ENCODE measurements at regions not wholly inside any gene's neighbourhood (a gene's known extent, or its start where the extent isn't known, plus 50 kb on each side); places are given as distances from the start of the nearest gene placed in this dataset.

DNA sequence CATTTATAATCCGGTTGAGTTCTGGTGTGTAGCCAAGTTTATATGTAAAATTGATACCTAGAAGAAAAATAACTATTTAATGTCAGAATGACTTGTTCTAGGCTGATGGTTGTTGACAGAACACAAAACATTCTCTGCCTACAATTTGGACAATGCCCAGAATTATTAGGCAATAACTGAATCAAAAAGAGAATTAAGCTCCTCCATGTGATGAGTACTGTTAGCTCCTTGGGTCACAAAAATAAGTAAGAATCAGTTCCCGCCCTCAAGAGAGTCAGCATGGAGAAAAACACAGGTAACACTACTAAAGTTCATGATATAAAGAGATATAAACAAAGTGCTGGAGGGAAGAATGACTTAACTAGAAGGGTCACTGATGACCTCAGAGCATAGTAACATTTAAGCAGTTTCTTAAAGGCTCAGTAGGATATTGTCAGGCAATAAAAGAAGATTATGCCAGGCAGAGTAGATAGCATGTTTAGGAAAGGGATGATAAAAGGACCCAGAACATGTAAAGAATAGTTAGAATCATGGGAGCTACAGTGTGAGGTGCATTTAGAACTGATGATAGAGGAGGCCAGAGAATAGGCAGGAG is 200.5 kb upstream of the ACTBL2 start:
- no peak for DNase-seq (ENCODE audit: low spot score)

DNA sequence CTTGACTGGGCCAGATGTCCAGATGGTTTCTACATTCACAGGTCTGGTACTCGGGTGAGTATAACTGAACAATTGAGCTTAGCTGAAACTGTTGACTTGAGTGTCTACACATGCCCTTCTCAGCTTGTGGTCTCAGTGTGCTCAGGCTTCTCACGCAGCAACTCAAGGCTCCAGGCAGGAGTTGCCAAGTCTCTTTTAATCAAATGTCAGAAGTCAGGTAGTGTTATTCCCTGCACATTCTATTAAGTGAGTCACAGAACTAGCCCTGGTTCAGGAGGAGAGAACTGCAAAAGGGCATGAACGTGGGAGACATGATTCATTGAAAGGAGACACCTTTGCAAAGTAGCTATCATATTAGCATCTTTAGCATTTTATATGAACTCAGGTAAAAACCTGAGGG is 199.3 kb upstream of the ACTBL2 start:
- DNase-seq (ENCODE audit: low spot score): no peak

DNA sequence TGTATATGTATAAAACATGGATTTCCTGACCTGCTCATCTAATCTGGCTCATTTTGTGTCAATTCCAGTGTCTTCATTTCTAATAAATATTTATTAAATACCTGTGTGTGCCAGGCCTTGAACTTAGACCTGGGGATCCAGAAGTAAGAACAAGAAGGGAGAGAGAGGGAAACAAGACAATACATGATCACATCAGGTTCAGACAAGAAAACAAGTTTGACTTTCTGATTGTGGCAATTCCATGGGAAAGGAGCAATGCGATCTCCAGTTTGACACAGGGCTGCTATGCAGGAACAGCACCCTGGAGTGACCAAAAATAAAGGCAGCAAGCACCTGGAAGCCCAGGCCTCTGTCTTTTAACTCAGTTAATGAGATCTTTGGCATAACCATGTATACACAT is 198.1 kb upstream of the ACTBL2 start:
- DNase-seq (ENCODE audit: low spot score): no peak

DNA sequence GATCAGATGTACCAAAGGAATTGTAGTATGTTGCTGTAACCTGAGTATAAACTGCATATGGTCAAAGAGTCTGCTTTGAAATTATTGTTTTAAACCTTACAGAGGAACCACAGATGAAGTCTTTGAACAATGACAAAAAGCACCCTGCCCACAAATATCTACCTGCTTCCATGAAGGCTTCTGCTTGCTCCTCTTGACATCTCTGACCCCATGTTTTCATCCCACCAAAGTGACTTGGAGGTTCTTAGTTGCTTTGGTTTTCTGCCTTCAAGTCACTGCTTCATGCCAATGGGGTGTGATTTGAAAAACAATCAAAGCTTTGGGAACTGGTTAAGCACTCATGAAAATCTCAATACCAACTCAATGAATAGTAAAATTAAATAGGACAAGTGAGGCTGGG is 194.6 kb upstream of the ACTBL2 start:
- no peak for DNase-seq (ENCODE audit: low spot score)

DNA sequence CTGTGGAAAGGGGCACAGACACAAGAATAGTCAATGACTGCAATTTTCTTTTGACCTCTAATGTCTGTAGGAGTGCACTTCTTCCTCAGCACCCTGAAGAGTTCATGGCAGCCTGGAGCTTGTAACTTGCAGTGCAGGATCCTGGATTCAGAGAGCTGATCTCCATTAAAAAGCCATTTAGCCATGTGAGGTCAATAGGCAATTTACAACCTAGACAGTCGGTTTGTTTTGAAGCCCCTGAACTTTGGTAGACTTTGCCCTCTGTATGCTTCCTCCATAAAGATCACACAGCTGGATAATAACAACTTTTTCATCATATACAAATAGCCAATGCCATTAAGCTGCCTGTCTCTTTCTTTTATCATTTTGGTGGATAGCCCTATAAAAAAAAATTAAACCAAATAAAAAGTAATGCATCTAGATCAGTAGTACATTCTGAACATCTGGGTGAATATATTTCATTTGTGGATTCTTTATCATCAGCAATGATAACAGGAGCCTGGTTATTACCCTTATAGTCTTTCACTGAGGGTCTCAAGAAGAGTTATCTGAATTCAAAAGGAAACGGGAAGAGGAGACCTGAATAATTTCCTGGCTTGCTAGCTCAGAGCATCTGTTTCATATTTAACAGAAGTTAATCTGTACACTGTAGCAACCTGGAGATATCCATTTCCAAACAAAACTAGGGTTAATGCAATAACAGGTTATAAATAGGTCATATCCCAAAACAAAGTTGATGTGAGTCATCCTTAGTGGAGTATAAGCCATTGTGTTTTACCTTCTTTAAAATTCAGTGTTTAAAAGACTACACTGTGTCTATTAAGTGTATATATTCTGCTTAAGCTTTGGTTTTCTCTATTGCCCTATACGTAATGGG is 193.8 kb upstream of the ACTBL2 start:
- DNase-seq (ENCODE audit: low spot score): peak; percentile 66

DNA sequence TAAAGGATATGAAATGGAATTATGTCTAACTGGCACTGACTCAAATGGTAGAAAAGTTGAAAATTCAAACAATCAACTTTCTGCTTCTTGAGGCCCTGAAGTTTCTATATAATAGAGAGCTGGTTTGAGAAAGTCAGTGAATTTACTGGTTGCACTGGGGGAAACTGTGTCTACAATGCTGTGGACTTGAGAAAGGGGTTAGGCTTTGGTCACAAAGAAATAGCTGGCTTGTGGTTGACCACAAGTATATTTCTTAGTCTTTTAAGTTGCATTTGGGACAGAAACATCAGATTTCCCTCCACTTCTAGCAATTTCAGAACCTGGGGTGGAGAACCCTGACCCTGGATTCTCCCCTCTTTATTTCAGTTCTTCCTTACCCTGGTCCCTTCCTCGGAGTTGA is 192.6 kb upstream of the ACTBL2 start:
- DNase-seq (ENCODE audit: low spot score): no peak

DNA sequence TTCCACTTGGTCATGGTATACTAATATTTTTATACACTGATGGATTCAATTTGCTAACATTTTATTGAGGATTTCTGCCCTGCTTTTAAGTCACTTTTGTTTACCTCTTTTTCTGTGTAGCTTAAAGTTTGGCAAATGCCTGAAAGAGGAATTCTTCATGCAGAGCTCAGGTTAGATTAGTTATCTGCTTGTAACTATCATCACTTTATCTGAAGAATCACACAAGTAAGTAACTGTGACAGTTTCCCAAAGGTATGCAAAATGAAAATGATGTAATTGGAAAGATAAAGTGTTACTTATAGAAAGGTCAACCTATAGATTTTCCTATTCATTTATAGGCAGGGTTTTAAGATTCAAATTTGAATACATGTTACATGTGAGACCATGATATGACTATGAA is 188.8 kb upstream of the ACTBL2 start:
- no peak for DNase-seq (ENCODE audit: low spot score)

DNA sequence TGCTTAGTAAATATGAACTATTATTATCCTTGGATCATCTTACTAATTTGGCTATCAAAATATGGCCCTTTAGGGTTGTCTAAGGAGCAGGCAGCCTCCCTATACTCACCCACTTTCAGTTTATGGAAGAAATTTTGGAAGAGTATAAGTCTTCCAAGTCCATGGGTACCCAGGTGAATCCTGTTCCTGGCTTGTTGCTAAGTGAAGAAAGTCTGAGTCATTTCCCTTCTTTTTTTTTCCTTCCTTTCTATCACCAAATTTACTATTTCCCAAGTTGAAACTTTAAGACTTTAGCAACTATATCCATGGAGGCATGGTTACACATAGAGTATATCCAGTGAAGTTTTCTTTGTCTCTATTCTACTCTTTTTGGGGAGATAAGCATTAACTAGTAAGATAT is 184.0 kb upstream of the ACTBL2 start:
- DNase-seq (ENCODE audit: low spot score): no peak

DNA sequence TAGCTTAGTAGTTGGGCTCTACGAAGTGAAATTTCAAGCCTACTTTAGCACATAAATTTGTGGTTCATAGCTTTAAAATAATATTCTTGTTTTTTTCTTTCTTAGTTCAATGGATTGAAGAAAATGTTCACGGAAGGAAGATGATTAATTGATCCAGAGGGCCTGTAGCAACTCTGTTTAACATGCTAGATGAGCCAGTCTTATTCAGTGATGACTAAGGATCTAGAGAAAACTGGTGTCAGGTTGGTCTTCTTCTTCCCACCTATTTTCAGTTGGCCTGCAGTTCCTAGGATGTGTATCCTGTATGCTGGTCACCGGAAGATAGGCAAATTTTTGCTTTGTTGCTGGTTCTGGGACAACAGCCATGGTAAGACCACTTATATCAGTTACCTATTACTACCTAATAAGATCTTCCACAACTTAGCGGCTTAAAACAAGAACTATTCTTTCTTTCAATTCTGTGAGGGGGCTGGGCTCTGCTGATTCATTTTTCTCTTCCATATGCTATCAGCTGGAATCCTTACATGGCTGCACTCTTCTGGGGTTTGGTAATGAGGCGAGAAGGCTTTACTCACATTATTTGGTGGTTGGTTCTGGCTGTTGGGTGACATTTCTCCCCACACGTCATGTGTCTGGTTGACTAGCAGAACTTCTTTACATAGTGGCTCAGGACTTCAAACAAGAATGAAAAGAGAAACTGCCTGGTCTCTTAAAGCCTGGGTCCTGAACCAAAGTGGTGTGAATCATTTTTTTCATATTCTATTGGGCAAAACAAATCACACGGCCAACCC is 182.7 kb upstream of the ACTBL2 start:
- no peak for DNase-seq (ENCODE audit: low spot score)

DNA sequence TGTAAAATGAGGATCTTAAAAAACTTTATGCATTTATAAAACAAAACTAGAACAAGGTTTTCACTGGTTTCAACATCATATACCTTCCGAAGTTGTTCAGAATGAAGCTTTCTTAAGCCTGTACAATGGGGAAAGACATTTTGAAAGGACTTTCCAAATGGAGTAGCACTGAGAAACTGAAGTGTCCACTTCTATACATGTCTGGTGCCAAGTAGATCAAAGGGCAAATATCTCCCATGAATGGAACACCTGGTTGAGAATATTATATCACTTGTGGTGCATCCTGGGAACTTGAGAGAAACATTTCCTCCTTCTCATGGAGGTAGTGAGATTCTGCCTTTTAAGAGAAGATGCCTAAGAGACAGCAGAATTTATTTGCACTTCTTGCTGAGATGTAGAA is 182.1 kb upstream of the ACTBL2 start:
- no peak for DNase-seq (ENCODE audit: low spot score)

DNA sequence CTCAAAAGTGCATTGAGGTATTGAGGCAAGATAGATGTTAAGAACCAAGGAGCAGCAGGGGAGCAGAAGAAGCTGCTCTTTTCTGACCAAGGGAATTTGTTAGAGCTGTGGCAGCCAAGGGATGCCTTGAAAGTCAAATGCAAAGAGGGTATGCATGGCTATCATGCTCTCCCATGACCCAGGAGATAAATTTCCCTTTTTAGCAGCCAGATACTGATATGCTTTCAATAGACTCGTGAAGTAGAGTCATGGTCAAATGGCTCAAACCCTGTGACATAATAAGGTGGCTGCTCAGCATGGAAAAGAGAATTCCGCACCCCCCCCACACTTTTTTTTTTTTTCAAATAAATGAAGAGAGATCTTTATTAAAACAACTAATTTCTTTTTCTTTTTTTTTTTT is 180.9 kb upstream of the ACTBL2 start:
- no peak for DNase-seq (ENCODE audit: low spot score)

DNA sequence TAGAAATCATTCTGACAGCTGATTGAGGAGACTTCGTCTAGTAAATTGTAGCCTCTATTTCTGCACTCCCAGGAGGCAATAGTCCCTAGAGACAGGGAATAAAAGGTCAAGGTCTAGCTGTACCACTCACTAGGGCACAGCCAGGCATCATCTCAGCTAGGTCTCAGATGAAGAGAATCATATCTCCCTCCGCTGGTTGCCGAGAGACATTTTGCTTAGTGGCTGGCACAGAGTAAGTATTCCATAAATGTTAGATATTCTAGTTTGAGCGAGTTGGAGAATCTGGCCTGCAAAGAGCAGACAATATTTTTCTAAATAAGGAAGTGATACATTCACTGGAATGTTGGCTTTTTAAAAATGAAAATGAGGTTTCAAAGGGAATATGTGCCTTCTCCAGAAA is 180.4 kb upstream of the ACTBL2 start:
- DNase-seq (ENCODE audit: low spot score): no peak

DNA sequence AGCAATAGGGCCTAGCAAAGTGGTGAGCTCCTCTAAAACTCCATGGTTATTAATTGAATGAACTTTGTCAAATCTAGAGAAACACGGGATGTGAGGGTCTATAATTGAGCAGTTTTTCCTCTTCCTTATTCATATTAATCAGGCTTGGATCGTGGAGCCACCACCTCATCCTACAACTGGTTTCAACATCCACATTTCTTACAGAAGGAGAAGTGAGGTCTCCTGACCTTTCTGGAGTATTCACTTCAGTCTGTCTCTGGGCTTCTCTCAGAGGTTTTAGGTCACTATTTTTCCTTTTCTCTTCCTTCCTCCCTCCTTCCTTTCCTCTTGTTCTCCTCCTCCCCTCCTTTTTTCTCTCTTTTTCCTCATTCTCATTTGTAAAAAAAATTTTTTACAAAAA is 177.3 kb upstream of the ACTBL2 start:
- no peak for DNase-seq (ENCODE audit: low spot score)

DNA sequence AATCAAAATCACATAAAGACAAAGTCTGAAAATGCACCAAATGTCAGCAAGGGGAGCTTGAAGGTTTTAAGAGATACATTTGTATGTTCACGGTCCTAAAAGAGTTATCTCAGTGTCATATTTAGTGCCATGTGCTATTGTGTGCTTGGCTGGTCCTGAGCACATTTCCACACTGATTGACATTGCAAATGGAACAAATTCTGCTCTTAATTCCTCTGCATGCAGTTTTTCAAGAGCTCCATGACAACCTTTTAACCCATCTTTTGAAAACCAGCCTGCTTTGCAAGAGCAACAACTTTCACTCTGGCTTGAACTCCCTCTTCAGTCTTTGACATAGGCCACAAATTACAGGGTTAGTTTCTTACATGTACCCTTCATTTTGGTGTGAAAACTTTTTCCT is 175.4 kb upstream of the ACTBL2 start:
- DNase-seq (ENCODE audit: low spot score): no peak

DNA sequence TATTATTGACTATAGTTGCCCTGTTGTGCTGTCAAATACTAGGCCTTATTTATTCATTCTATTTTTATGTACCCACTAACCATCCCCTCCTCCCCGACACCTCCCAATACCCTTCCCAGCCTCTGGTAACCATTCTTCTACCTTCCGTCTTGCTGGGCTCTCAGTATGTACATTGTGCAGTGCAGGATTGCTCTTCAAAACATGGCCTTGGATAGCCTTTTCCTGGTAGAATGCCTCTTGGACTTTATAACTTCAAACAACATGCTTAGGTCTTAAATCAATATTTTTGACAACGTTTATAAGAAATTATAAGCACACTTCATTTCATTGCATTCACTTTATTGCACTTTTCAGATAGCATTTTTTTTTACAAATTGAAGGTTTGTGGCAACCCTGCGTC is 172.6 kb upstream of the ACTBL2 start:
- DNase-seq (ENCODE audit: low spot score): no peak

DNA sequence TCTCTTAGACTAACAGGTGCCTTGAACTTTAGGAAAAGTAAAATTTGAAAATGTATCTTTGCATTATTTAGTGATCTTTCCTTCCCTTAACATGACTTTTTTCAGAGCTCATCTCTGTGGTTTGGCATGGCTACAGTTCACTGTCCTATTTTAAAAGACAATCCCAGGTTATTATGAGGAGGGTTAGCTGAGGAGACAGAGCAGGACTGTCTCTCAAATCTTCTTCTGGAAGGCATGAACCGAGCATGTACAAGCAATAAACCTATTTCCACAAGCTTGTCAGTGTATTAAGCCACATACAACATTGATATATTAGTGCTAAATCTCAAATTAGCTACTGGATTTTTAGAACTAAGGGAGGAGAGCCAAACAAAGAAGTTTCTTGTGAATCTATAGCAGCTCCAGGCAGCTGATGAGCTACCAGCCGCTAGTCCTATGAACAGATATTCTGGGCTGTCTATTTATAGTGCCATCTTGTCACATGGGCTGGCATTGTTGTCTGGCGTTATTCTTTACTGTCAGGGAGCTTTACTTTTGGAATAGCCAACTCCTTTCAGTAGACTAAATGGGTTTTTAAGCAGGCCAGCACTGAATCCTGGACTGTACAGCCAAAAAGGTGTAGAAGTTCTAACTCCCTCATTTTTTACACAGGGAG is 171.2 kb upstream of the ACTBL2 start:
- DNase-seq (ENCODE audit: low spot score): no peak

DNA sequence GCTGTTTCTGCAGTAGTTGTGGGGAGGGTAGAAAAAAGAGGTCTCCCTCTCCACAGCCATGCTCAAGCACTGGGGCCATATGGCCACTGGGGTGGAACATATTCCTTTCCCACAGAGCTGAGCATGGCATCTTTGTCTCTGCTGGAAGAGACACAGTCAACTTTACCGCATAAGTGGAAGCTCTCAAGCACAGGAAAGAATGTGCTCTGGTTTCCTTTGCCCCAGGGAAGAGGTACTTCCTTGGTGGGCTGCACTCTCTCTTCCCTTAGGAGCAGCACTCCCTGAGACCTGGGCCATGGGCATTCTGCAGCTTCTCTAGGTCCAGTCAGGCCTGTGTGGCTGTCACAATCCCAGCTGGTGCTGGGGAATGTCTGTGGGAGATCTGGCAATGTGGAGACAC is 168.5 kb upstream of the ACTBL2 start:
- no peak for DNase-seq (ENCODE audit: low spot score)

DNA sequence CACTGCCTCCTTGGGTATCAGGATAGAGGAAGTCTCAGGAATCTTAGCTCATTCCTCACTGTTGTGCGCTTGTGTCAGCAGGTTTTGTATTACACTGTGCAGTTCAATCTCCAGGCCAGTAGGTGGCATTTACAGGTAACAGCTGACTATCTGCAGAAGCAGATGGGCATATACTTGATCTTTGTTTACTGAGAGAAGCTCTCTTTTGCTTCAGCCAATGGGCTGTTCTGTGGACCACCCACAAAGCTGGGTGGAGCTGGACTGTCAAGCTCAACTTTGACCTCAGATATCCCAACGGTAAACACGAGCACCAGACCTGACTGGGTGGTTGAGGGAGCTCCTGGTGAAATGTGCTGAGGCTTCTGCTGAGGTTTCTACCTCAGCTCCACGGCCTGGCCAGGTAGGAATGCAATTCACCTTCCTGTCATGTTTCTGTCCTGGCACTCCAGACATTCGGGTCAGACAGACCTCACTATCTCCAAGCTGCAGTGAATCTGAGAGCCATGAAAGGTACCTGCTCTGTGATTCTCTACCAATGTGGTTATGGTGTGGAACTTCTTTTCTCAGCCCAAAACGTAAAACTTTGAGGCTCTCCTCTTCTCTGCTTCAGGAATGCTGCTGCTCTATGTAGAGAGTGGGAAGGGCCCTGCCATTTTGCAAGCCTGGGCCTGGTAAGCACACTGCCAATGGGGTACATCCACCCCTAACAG is 167.9 kb upstream of the ACTBL2 start:
- DNase-seq (ENCODE audit: low spot score): peak; percentile 84

DNA sequence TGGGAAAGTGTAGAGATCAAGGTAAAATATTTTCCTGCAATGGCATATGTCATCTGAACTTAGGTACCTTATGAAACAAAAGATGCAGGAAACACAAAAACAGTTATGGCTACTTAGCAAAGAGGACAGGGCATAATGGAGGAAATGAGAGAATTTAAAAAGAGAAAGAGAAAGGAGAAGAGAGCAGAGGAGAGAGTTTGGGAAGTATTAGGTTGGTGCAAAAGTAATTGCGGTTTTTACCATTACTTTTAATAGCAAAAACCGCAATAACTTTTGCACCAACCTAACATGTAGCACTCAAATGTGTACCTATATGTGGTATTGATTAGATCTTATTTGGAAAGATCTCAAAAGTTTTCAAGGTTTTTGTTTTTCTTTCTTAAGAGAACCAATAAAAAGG is 160.1 kb upstream of the ACTBL2 start:
- no peak for DNase-seq (ENCODE audit: low spot score)

DNA sequence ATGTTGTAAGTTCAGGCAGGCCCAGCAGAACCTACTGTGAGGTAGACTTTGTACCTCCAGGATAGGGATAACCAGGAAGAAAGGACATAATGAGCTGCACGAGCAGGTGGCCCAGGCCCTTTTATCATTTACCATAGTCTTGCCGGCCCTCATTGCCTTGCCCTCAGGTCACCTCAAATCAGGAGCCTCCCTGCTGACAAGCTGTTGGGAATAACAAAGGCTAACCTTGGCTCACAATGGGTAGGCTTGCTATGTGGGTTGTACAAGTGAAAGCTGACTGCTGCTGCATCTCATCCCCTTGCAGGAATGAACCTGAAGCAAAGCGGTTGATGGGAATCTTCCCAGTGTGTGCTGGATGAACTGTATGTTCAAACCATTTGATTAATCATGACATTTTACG is 159.5 kb upstream of the ACTBL2 start:
- DNase-seq (ENCODE audit: low spot score): no peak

DNA sequence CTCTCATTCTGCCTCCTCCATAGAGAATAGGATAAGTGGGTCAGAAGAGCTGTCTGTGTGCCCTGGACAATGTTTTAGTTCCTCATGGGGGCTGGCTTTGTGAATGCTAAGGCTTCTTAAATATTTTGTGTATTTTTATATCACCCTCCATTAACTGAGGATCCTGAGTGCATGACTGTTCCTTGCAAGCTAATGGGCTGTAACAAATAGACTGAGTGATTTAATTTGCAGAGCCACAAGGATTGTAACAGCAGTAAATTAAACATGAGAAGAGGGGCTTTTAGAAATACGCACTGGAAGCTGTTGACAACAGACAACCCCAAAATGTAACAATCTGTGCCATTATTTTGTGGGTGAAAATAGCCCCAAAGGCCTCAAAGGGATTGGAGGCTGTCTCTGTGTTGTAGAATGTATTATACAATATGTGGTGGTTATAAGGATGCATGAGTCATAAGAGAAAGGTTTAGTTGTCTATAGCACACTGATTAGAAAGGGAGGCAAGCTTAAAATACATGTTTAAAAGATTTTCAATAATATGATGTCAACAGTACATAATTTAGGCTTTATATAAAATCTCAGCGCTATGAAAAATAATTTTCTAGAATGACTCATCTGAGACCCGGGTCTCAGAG is 152.7 kb upstream of the ACTBL2 start:
- no peak for DNase-seq (ENCODE audit: low spot score)

Data from HT-29 (cell line).